Neural cell (in vitro differentiated cells): ENCODE measurements at regions not wholly inside any gene's neighbourhood (a gene's known extent, or its start where the extent isn't known, plus 50 kb on each side); places are given as distances from the start of the nearest gene placed in this dataset.
"Not testable (repeated sequence)": the region's sequence is repeated elsewhere in the genome, so short reads cannot be mapped to it uniquely, and the experiment has no call there.

Experiments used
- H2AFZ ChIP-seq: fragments of 200-600, 300-800 bp; sonication (generic), shearing (Covaris generic); 2 replicates; pipeline ENCODE4 v1.6.0; 2014; ENCODE audit warnings: low read depth, mild to moderate bottlenecking, antibody characterized with exemption, low read length, moderate library complexity
- H3F3A ChIP-seq: fragments of 200-600 bp; shearing (Covaris generic); 2 replicates; pipeline ENCODE4 v1.6.1; 2016; ENCODE audit warnings: mild to moderate bottlenecking, moderate library complexity, mixed read lengths, antibody characterized with exemption, low read length; ENCODE audit not compliant: insufficient read depth, poor library complexity, severe bottlenecking
- H3K27ac ChIP-seq: fragments of 200-600, 300-800 bp; sonication (generic), shearing (Covaris generic); 2 replicates; pipeline ENCODE4 v1.5.1; 2014; ENCODE audit warnings: mild to moderate bottlenecking, low read length, moderate library complexity
- H3K27me3 ChIP-seq: fragments of 300-800, 200-600 bp; sonication (generic), shearing (Covaris generic); 2 replicates; pipeline ENCODE4 v1.6.0; 2014; ENCODE audit warnings: mild to moderate bottlenecking, low read depth, low read length, moderate library complexity; ENCODE audit not compliant: insufficient read depth
- H3K36me3 ChIP-seq: fragments of 300-800, 200-600 bp; sonication (generic), shearing (Covaris generic); 2 replicates; pipeline ENCODE4 v1.5.1; 2014; ENCODE audit warnings: mild to moderate bottlenecking, antibody characterized with exemption, low read length, moderate library complexity; ENCODE audit not compliant: insufficient read depth
- H3K4me2 ChIP-seq: fragments of 300-800, 200-600 bp; sonication (generic), shearing (Covaris generic); 2 replicates; pipeline ENCODE4 v1.6.0; 2014; ENCODE audit warnings: mild to moderate bottlenecking, low read length
- H3K4me3 ChIP-seq: fragments of 300-800, 200-600 bp; sonication (generic), shearing (Covaris generic); 2 replicates; pipeline ENCODE4 v1.5.1; 2014; ENCODE audit warnings: mild to moderate bottlenecking, low read length, moderate library complexity
- H3K79me2 ChIP-seq: fragments of 200-600 bp; shearing (Covaris generic); replicated peaks from 2 replicates; pipeline ENCODE4 v1.6.0; 2014; ENCODE audit warnings: mild to moderate bottlenecking, low read length, moderate library complexity; ENCODE audit not compliant: insufficient read depth
- H3K9ac ChIP-seq: fragments of 300-800, 200-600 bp; sonication (generic), shearing (Covaris generic); 2 replicates; pipeline ENCODE4 v1.6.1; 2016; ENCODE audit warnings: mild to moderate bottlenecking, low read length, mixed read lengths
- H3K9me2 ChIP-seq: fragments of 200-600 bp; shearing (Covaris generic); 2 replicates; pipeline ENCODE4 v1.6.1; 2016; ENCODE audit warnings: mild to moderate bottlenecking, low read length, mixed read lengths; ENCODE audit not compliant: insufficient read depth
- H3K9me3 ChIP-seq: fragments of 200-600, 300-800 bp; sonication (generic), shearing (Covaris generic); 2 replicates; pipeline ENCODE4 v1.6.1; 2016; ENCODE audit warnings: mild to moderate bottlenecking, mixed run types, low read length, moderate library complexity, mixed read lengths
- H4K20me1 ChIP-seq: fragments of 200-600 bp; shearing (Covaris generic); 2 replicates; pipeline ENCODE4 v1.6.1; 2016; ENCODE audit warnings: mild to moderate bottlenecking, mixed run types; ENCODE audit not compliant: insufficient read depth
- EP300 ChIP-seq: fragments of 450-650 bp; conservative IDR thresholded peaks from 2 replicates; pipeline ENCODE4 v1.6.1; 2014; ENCODE audit warnings: antibody characterized with exemption, mild to moderate bottlenecking, moderate library complexity; ENCODE audit not compliant: poor library complexity, severe bottlenecking
- POLR2AphosphoS5 ChIP-seq: IDR thresholded peaks from 2 replicates; pipeline ENCODE4 v1.6.1; 2012
- SMC3 ChIP-seq: fragments of 450-650 bp; conservative IDR thresholded peaks from 2 replicates; pipeline ENCODE4 v1.6.1; 2014; ENCODE audit warnings: antibody characterized with exemption, mild to moderate bottlenecking, moderate library complexity; ENCODE audit not compliant: poor library complexity
- TAF1 ChIP-seq: IDR thresholded peaks from 2 replicates; pipeline ENCODE4 v1.6.1; 2012; ENCODE audit warnings: low read depth
- TF ChIP-seq, protein P1 (sequence below): IDR thresholded peaks from 2 replicates; pipeline ENCODE4 v1.6.1; 2012; ENCODE audit warnings: borderline replicate concordance
- TF ChIP-seq, protein P2 (sequence below): fragments of 450-650 bp; IDR thresholded peaks from 2 replicates; pipeline ENCODE4 v1.5.1; 2014; ENCODE audit warnings: antibody characterized with exemption, mild to moderate bottlenecking, moderate library complexity; ENCODE audit not compliant: poor library complexity, severe bottlenecking

DNA sequence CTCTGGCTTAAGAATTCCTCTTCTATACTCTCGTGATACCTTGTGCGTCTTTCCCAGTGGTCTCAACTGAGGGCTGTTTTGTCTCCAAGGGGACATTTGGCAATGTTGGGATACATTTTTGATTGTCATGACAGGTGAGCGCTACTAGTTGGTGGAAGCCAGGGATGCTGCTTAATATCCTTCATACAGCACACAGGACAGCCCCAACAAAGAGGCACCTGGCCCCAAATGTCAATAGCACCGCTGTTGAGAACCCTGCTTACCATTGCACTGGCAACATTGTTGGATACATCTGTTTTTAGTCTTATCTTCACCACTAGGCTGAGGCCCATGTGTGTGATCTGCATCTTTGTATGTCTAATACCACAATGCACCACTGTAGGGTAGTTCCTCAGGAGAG is 114.1 kb downstream of the C9orf152 start:
- Histone ChIP-seq H4K20me1 (no peaks in the 10 kb centered on the region), H3K79me2 (peaks cover 3% of the 10 kb centered on the region), H3K4me3 (no peak overlapping the region), H3K27me3 (no peaks in the 10 kb centered on the region), H3F3A (no peaks in the 10 kb centered on the region), H3K9me3 (no peaks in the 10 kb centered on the region), H2AFZ (no peak overlapping the region), H3K9me2 (no peaks in the 10 kb centered on the region), H3K9ac (no peak overlapping the region), H3K36me3 (no peaks in the 10 kb centered on the region), H3K27ac (no peak overlapping the region), H3K4me2 (no peak overlapping the region)
- TF ChIP-seq, protein P1, sequence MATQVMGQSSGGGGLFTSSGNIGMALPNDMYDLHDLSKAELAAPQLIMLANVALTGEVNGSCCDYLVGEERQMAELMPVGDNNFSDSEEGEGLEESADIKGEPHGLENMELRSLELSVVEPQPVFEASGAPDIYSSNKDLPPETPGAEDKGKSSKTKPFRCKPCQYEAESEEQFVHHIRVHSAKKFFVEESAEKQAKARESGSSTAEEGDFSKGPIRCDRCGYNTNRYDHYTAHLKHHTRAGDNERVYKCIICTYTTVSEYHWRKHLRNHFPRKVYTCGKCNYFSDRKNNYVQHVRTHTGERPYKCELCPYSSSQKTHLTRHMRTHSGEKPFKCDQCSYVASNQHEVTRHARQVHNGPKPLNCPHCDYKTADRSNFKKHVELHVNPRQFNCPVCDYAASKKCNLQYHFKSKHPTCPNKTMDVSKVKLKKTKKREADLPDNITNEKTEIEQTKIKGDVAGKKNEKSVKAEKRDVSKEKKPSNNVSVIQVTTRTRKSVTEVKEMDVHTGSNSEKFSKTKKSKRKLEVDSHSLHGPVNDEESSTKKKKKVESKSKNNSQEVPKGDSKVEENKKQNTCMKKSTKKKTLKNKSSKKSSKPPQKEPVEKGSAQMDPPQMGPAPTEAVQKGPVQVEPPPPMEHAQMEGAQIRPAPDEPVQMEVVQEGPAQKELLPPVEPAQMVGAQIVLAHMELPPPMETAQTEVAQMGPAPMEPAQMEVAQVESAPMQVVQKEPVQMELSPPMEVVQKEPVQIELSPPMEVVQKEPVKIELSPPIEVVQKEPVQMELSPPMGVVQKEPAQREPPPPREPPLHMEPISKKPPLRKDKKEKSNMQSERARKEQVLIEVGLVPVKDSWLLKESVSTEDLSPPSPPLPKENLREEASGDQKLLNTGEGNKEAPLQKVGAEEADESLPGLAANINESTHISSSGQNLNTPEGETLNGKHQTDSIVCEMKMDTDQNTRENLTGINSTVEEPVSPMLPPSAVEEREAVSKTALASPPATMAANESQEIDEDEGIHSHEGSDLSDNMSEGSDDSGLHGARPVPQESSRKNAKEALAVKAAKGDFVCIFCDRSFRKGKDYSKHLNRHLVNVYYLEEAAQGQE, result no peak
- no peak for TF ChIP-seq SMC3
- TF ChIP-seq, protein P2, sequence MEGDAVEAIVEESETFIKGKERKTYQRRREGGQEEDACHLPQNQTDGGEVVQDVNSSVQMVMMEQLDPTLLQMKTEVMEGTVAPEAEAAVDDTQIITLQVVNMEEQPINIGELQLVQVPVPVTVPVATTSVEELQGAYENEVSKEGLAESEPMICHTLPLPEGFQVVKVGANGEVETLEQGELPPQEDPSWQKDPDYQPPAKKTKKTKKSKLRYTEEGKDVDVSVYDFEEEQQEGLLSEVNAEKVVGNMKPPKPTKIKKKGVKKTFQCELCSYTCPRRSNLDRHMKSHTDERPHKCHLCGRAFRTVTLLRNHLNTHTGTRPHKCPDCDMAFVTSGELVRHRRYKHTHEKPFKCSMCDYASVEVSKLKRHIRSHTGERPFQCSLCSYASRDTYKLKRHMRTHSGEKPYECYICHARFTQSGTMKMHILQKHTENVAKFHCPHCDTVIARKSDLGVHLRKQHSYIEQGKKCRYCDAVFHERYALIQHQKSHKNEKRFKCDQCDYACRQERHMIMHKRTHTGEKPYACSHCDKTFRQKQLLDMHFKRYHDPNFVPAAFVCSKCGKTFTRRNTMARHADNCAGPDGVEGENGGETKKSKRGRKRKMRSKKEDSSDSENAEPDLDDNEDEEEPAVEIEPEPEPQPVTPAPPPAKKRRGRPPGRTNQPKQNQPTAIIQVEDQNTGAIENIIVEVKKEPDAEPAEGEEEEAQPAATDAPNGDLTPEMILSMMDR, result no peak

DNA sequence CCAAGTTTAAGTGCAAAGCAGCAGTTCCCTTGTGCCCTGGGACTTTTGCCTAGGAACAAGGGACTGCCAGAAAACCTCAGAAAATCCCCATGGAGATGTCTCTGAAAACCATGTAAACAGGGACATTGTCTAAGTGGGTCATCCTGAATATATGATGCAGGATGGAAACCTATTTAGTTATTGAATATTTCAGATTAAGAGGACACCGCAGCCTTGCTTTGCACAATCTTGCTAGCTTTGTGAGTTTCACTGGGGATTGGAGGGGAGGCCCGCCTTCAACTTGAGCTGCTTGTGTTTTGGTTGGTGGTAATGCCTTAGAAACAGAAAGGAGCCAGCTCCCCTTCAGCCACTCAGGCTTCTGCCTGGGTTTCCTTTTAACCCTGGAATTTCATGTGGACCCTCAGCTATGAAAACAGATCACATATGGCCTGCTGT is 112.8 kb downstream of the C9orf152 start:
- H3K9me2 ChIP-seq, result no peaks in the 10 kb centered on the region
- no peaks in the 10 kb centered on the region for H3K27me3 ChIP-seq
- H3K4me2 ChIP-seq, result no peak overlapping the region
- H2AFZ ChIP-seq, result no peak overlapping the region
- no peaks in the 10 kb centered on the region for H3F3A ChIP-seq
- H3K79me2 ChIP-seq, result peaks cover 3% of the 10 kb centered on the region
- TF ChIP-seq, protein P1, result no peak
- TF ChIP-seq POLR2AphosphoS5 (no peak), TAF1 (no peak)
- no peaks in the 10 kb centered on the region for H3K36me3 ChIP-seq
- H4K20me1 ChIP-seq, result no peaks in the 10 kb centered on the region
- H3K4me3 ChIP-seq, result no peak overlapping the region
- no peaks in the 10 kb centered on the region for H3K9me3 ChIP-seq
- H3K27ac ChIP-seq, result no peak overlapping the region
- no peak overlapping the region for H3K9ac ChIP-seq

DNA sequence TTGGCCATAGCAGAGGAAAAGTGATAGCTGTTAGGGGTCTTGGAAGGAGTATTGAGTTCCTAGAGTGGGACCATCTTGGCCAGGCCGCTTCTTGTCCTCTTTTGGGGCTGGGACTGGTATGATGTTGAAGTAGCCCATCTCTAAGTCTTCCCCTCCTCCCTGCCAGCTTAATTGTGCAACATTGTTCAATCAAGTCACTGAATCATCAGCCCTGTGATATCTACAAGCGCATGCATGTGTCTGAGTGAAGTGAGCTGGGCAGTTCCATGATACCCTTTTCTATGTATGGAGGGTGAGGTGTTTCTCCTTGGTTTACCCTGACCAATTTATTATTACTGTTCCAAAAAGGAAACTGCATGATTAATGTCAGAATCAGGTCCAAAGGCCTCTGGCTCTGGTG is 112.2 kb downstream of the C9orf152 start:
- Histone ChIP-seq H3K36me3 (no peaks in the 10 kb centered on the region), H3K27ac (no peak overlapping the region), H3K9me2 (no peaks in the 10 kb centered on the region), H3K4me3 (no peak overlapping the region), H3K27me3 (no peaks in the 10 kb centered on the region), H3K4me2 (no peak overlapping the region), H3K9ac (no peak overlapping the region), H3K9me3 (no peaks in the 10 kb centered on the region), H4K20me1 (no peaks in the 10 kb centered on the region), H3K79me2 (peaks cover 3% of the 10 kb centered on the region), H2AFZ (no peak overlapping the region), H3F3A (no peaks in the 10 kb centered on the region)
- TF ChIP-seq SMC3 (no peak), TAF1 (no peak), EP300 (no peak)

DNA sequence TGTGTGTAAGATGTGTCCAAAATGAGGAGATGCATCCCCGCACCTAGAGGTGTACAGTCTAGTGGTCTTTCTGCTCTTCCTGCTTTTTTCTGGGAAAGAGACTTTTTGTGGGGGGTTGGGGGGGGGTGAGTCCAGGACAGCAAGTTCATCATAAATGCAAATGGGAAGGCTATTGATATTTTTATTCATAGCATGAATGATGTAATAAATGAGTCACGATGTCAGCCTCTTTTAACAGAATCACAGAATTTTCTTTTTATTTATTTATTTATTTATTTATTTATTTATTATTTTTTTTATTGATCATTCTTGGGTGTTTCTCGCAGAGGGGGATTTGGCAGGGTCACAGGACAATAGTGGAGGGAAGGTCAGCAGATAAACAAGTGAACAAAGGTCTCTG is 111.3 kb downstream of the C9orf152 start:
- H3K27ac ChIP-seq, H3K27me3 ChIP-seq, H3K79me2 ChIP-seq, H3K4me3 ChIP-seq, H3K9me2 ChIP-seq, H3K36me3 ChIP-seq, H3K4me2 ChIP-seq, H3F3A ChIP-seq, H3K9ac ChIP-seq, H3K9me3 ChIP-seq, H4K20me1 ChIP-seq, H2AFZ ChIP-seq: not testable (repeated sequence)
